PFSK-1 (cell line): ENCODE measurements at regions not wholly inside any gene's neighbourhood (a gene's known extent, or its start where the extent isn't known, plus 50 kb on each side); places are given as distances from the start of the nearest gene placed in this dataset.

Experiments
- FOXP2 ChIP-seq: optimal IDR thresholded peaks from 2 replicates; pipeline ENCODE3; 2011; ENCODE audit warnings: borderline replicate concordance, control low read depth, inconsistent platforms; ENCODE audit not compliant: insufficient read depth; ENCODE audit errors: extremely low read length, extremely low read depth
- POLR2AphosphoS5 ChIP-seq: IDR thresholded peaks from 2 replicates; pipeline ENCODE4 v1.6.1; 2012; ENCODE audit warnings: low read depth, mild to moderate bottlenecking, control low read depth, low read length, moderate library complexity
- REST ChIP-seq, 2 experiments: IDR thresholded peaks; 2 replicates each; pipeline versions ENCODE4 v1.6.1 to v1.8.0; 2011 to 2012; ENCODE audit warnings: low read depth in 2 of 2, low read length in 2 of 2, control low read depth in 1 of 2, inconsistent platforms in 1 of 2, mild to moderate bottlenecking in 1 of 2, moderate library complexity in 1 of 2; ENCODE audit not compliant: insufficient read depth in 1 of 2
- SIN3A ChIP-seq: IDR thresholded peaks from 2 replicates; pipeline ENCODE4 v1.6.1; 2012; ENCODE audit warnings: mild to moderate bottlenecking, low read length, moderate library complexity, borderline replicate concordance; ENCODE audit not compliant: insufficient read depth
- TAF1 ChIP-seq: IDR thresholded peaks from 2 replicates; pipeline ENCODE4 v1.6.1; 2012; ENCODE audit warnings: low read length, control low read depth, borderline replicate concordance; ENCODE audit not compliant: insufficient read depth

GRCh38 chr9:31236344-31236743, 1148.1 kb upstream of the ACO1 start:
- TF ChIP-seq REST (IDR thresholded peaks at IDR 0.05; ENCODE audit: insufficient read depth in 1 of 2, low read depth in 2 of 2, low read length in 2 of 2) (no peak), TAF1 (no peak), POLR2AphosphoS5 (no peak), SIN3A (no peak)

GRCh38 chr9:31243386-31243785, 1141.1 kb upstream of the ACO1 start:
- TF ChIP-seq TAF1 (no peak), POLR2AphosphoS5 (no peak), SIN3A (no peak), REST (IDR thresholded peaks at IDR 0.05; ENCODE audit: insufficient read depth in 1 of 2, low read depth in 2 of 2, low read length in 2 of 2) (no peak), FOXP2 (no peak)

- TF ChIP-seq REST (IDR thresholded peaks at IDR 0.05; ENCODE audit: insufficient read depth in 1 of 2, low read depth in 2 of 2, low read length in 2 of 2) (no peak), SIN3A (no peak), FOXP2 (no peak), POLR2AphosphoS5 (no peak)
These were observed 1136.3 kb upstream of the ACO1 start for GRCh38 chr9:31248156-31248555.

- TF ChIP-seq SIN3A (no peak), POLR2AphosphoS5 (no peak), TAF1 (no peak), REST (IDR thresholded peaks at IDR 0.05; ENCODE audit: insufficient read depth in 1 of 2, low read depth in 2 of 2, low read length in 2 of 2) (no peak), FOXP2 (no peak)
These were observed 1133.1 kb upstream of the ACO1 start for GRCh38 chr9:31251386-31251785.

- TF ChIP-seq SIN3A: no peak
These were observed 1130.4 kb upstream of the ACO1 start for GRCh38 chr9:31253800-31254762.
